Ectodermal cell (in vitro differentiated cells): ENCODE measurements at regions not wholly inside any gene's neighbourhood (a gene's known extent, or its start where the extent isn't known, plus 50 kb on each side); places are given as distances from the start of the nearest gene placed in this dataset.
"Not testable (repeated sequence)": the region's sequence is repeated elsewhere in the genome, so short reads cannot be mapped to it uniquely, and the experiment has no call there.

Experiments
- H3K27ac ChIP-seq: 2 replicates; pipeline ENCODE4 v1.7.0; 2013; ENCODE audit warnings: mild to moderate bottlenecking, low read depth, low read length; ENCODE audit not compliant: insufficient read depth, poor library complexity, severe bottlenecking
- H3K27me3 ChIP-seq: 2 replicates; pipeline ENCODE4 v1.7.0; 2013; ENCODE audit warnings: mild to moderate bottlenecking, low read length; ENCODE audit not compliant: insufficient read depth, control insufficient read depth, poor library complexity, severe bottlenecking
- H3K36me3 ChIP-seq: one replicate; pipeline ENCODE4 v1.7.0; 2013; ENCODE audit warnings: low read length; ENCODE audit not compliant: control insufficient read depth, insufficient read depth
- H3K4me1 ChIP-seq: one replicate; pipeline ENCODE4 v1.7.0; 2013; ENCODE audit warnings: low read length; ENCODE audit not compliant: control insufficient read depth, insufficient read depth
- H3K4me3 ChIP-seq: 2 replicates; pipeline ENCODE4 v1.7.0; 2013; ENCODE audit warnings: low read depth, low read length, control low read depth; ENCODE audit not compliant: insufficient read depth
- H3K9me3 ChIP-seq: 2 replicates; pipeline ENCODE4 v1.7.0; 2013; ENCODE audit warnings: mild to moderate bottlenecking, low read length, moderate library complexity; ENCODE audit not compliant: control insufficient read depth
- WGBS, 2 experiments: methylation state at CpG; one replicate each; pipeline ENCODE4 v1.1.7; 2013; ENCODE audit warnings: missing lambda C conversion rate in 2 of 2; 5-methylcytosine and 5-hydroxymethylcytosine counted together

DNA sequence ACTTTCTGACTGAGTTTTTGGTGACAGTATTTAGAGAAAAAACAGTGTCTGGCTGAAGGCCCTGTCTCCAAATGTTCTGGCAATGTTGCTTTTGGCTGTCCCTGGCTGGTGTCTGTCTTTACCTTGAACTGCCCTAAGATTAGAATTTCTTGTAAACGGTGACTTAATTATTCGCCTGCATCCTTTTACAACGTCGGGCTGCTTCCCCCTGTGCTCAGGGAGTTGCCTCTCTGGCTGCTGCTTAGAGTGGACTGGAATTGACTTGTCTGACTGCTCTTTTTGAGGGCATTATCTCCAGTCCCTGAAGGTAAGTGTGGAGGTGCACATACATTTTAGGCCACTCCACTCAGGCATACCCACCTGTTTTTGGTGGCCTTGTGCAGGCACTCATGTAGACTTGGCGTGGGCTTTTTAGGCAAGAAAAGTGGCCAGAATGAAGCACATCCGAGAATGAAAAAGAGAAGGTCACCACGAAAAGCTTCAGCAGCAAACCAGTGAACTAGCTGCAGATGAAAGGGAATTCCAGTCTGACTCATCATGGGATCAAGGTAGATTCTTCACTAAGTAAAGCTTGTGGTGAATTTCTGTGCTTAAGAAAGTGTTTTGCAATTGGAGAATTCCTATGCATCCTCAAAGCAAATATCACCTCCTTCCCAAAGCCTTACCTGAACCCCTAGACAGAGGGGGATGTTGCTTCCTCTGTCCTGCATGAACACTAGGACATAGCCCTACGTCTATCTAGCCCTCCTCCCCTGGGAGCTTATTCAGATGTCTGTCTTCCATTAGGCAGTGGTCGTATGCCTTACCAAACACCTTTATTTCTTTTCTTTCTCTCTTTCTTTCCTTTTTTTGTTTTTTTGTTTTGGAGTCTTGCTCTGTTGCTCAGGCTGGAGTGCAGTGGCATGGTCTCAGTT is 230.3 kb upstream of the TRIB2 start:
- H3K36me3 ChIP-seq = no peaks in the 10 kb centered on the region
- no peaks in the 10 kb centered on the region for H3K27me3 ChIP-seq
- H3K9me3 ChIP-seq = no peaks in the 10 kb centered on the region
- no peak overlapping the region for H3K27ac ChIP-seq
- no peaks in the 10 kb centered on the region for H3K4me1 ChIP-seq
- whole genome bisulfite sequencing, 2 experiments = 78 to 86% methylated on average over 9 of the region's 9 CpGs
- H3K4me3 ChIP-seq = no peak overlapping the region

DNA sequence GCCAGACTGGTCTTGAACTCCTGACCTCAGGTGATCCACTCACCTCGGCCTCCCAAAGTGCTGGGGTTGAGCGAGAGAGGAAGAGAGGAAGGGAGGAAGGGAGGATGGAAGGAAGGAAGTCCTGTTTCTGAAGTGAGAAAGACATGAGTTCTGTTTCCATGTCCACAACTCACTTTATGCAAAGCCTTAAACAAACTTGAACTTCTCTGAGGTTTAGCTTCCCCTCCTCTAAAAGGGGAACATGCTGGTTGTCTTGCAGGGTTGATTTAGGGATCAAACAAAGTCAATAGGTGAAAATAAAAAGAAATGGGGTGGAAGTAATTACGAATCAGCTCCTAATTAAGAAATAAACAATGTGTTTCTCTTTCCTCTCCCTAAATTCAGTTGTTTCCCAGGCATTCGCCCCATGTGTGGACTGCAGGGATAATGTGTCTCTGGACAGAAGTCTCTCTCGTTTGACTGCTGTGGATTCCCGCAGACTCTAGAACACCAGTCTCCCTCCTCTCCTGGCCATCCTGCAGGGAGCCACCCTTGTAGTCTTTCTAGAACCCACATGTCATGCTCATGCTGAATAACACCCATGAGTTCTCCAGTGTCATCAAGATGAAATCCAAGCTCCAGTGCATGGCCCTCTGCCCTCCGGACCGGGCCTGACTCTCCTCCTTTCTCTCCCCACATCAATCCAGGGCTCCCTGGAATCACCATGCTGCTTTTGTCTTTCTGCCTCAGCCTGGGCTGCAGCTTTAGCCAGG is 229.3 kb upstream of the TRIB2 start:
- WGBS, 2 experiments = 90% methylated on average over 8 of the region's 8 CpGs
- Histone ChIP-seq H3K4me3 (no peak overlapping the region), H3K36me3 (no peaks in the 10 kb centered on the region), H3K9me3 (no peaks in the 10 kb centered on the region), H3K27ac (no peak overlapping the region), H3K4me1 (no peaks in the 10 kb centered on the region), H3K27me3 (no peaks in the 10 kb centered on the region)

DNA sequence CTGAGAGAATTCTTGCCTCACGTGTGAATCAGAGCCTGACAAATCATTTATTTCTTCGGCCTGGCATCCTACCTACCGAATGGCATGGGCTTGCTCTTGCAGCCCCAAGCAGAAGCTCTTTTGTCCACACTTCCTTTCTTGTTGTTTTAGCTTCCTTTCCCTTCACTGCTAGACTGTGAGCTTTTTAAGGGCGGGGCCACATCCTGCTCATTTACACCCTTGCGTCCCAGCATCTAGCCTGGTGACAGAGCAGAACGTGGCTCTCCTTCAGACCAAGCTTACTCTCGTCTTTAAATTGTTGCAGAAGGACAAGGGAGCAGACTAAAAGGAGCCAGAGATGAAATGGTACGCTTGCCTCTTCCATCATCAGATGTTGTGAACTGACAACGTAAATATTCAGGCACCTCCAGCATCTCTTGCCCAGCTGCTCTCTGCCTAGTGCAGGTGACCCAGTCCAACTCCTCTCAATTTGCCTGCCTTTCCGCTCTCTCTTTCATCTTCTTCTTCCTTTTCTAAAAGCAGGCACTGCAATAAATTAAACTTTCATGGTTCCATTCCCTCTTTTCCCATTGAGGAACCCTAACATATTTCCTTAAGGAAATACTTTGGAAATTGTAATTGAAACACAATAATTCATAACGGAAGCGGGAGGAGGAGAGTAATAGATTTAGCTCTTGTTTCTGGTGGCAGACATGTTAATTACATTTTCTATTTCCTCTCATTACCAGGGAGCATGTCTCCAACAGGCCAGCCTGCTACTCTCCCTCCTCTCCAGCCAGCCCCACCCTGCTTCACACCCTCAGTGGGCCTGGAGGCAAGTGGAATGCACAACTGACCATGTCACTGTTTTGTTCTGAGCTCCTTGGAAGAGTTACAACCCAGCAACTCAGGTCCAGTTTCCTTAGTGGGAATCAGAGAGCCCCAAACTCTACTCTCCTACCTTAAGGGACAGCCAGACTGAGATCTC is 228.1 kb upstream of the TRIB2 start:
- no peak overlapping the region for H3K4me3 ChIP-seq
- peaks cover 3% of the 10 kb centered on the region for H3K4me1 ChIP-seq
- WGBS, 2 experiments = 76 to 84% methylated on average over 10 to 12 of the region's 12 CpGs
- no peaks in the 10 kb centered on the region for H3K9me3 ChIP-seq
- H3K27ac ChIP-seq = no peak overlapping the region
- H3K36me3 ChIP-seq = no peaks in the 10 kb centered on the region
- H3K27me3 ChIP-seq = no peaks in the 10 kb centered on the region

GRCh38 chr2:12490641-12491040 is 226.1 kb upstream of the TRIB2 start:
- Histone ChIP-seq H3K9me3 (no peaks in the 10 kb centered on the region), H3K4me1 (peaks cover 3% of the 10 kb centered on the region), H3K36me3 (no peaks in the 10 kb centered on the region), H3K27ac (no peak overlapping the region), H3K27me3 (no peaks in the 10 kb centered on the region), H3K4me3 (no peak overlapping the region)
- 75 to 76% methylated on average over 3 to 4 of the region's 4 CpGs for WGBS, 2 experiments

DNA sequence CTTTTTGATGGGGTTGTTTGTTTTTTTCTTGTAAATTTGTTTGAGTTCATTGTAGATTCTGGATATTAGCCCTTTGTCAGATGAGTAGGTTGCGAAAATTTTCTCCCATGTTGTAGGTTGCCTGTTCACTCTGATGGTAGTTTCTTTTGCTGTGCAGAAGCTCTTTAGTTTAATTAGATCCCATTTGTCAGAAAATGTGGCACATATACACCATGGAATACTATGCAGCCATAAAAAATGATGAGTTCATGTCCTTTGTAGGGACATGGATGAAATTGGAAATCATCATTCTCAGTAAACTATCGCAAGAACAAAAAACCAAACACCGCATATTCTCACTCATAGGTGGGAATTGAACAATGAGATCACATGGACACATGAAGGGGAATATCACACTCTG is 224.4 kb upstream of the TRIB2 start:
- H3K27me3 ChIP-seq, H3K27ac ChIP-seq, H3K36me3 ChIP-seq, H3K9me3 ChIP-seq, H3K4me3 ChIP-seq, H3K4me1 ChIP-seq: not testable (repeated sequence)
- no CpG with 5 or more reads among the region's 3 CpGs for WGBS, 2 experiments

DNA sequence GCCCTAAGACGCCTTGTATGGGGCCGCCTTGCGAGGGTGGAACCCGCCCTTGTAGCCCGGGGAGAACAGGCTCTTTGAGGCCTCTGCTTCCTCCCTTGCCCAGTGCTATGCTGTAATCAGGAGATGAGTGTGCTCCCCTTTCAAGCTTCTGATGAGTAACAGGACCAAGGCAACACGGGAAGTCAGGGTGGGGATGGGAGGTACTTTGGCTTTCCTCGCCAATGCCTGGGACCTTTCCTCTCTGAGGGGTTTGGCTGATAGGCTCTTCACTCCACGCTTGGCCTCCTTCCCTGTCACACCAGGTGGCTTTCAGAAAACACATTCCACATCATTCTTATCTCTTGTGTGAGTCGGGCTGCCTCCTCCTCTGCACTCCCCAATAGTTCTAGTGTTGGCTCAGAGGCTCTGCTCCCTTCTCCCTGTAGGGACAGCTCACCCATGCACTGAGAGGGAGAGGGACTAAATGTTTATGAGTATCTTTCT is 223.7 kb upstream of the TRIB2 start:
- no peak overlapping the region for H3K27ac ChIP-seq
- no peaks in the 10 kb centered on the region for H3K27me3 ChIP-seq
- WGBS, 2 experiments = 81% methylated on average over 9 of the region's 9 CpGs
- peaks cover 3% of the 10 kb centered on the region for H3K4me1 ChIP-seq
- H3K9me3 ChIP-seq = no peaks in the 10 kb centered on the region
- no peaks in the 10 kb centered on the region for H3K36me3 ChIP-seq
- no peak overlapping the region for H3K4me3 ChIP-seq

GRCh38 chr2:12495247-12495868 is 221.4 kb upstream of the TRIB2 start:
- no peak overlapping the region for H3K27ac ChIP-seq
- no peak overlapping the region for H3K4me3 ChIP-seq
- H3K9me3 ChIP-seq = no peaks in the 10 kb centered on the region
- no peaks in the 10 kb centered on the region for H3K36me3 ChIP-seq
- WGBS, 2 experiments = 93% methylated on average over 7 of the region's 7 CpGs
- H3K4me1 ChIP-seq = peaks cover 3% of the 10 kb centered on the region
- H3K27me3 ChIP-seq = no peaks in the 10 kb centered on the region

DNA sequence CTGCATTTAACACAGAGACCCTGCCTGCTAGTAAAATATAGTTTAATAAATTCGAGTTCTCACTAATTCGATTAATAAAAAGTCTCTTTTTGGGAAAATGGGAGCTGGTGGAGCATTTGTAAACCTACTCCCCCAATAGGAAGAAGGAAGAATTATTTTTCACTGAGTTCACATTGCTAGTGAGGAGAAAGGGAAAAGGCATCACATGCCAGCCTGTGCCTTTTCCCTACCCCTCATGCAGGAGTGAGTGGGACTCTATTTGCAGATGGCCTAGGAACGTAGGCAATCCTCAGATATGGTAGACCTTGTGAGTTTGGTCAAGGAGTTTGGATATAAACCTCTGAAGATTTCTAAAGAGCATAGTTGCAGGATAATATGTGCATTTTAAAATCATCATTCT is 218.4 kb upstream of the TRIB2 start:
- no peak overlapping the region for H3K27ac ChIP-seq
- peaks cover under 1% of the 10 kb centered on the region for H3K4me1 ChIP-seq
- H3K9me3 ChIP-seq = no peaks in the 10 kb centered on the region
- no peak overlapping the region for H3K4me3 ChIP-seq
- H3K36me3 ChIP-seq = no peaks in the 10 kb centered on the region
- 88 to 92% methylated on average over 3 of the region's 3 CpGs for whole genome bisulfite sequencing, 2 experiments
- H3K27me3 ChIP-seq = no peaks in the 10 kb centered on the region

- no peaks in the 10 kb centered on the region for H3K9me3 ChIP-seq
- WGBS, 2 experiments = 90% methylated on average over 1 of the region's 1 CpG
- no peak overlapping the region for H3K27ac ChIP-seq
- H3K36me3 ChIP-seq = no peaks in the 10 kb centered on the region
- H3K4me1 ChIP-seq = no peaks in the 10 kb centered on the region
- no peak overlapping the region for H3K4me3 ChIP-seq
- H3K27me3 ChIP-seq = no peaks in the 10 kb centered on the region
These were observed 218.0 kb upstream of the TRIB2 start for GRCh38 chr2:12498704-12499103.
